ENCODE measurements at regions not wholly inside any gene's neighbourhood (a gene's known extent, or its start where the extent isn't known, plus 50 kb on each side); places are given as distances from the start of the nearest gene placed in this dataset.

- Histone ChIP-seq H3K4me3 (ENCODE audit: low read length) (no peak overlapping the region), H3K4me1 (ENCODE audit: insufficient read depth, low read length) (no peaks in the 10 kb centered on the region), H3K27me3 (ENCODE audit: insufficient read depth, low read length) (no peaks in the 10 kb centered on the region), H3K9ac (ENCODE audit: low read depth, low read length) (no peak overlapping the region), H3K27ac (ENCODE audit: low read depth, low read length) (no peak overlapping the region), H3K36me3 (ENCODE audit: insufficient read depth, low read length) (no peaks in the 10 kb centered on the region), H3K9me3 (ENCODE audit: insufficient read depth, low read depth, low read length) (peaks cover 10% of the 10 kb centered on the region; the same call in 1 of the 2 replicates)
- WGBS: 93% methylated on average over 3 of the region's 3 CpGs
These were observed 205.9 kb upstream of the IL12B start for GRCh38 chr5:159536166-159536565.

GRCh38 chr5:159536646-159537045 is 206.4 kb upstream of the IL12B start:
- peaks cover 10% of the 10 kb centered on the region; the same call in 1 of the 2 replicates for H3K9me3 ChIP-seq (ENCODE audit: insufficient read depth, low read depth, low read length)
- 94% methylated on average over 8 of the region's 8 CpGs for WGBS
- no peak overlapping the region for H3K27ac ChIP-seq (ENCODE audit: low read depth, low read length)
- no peaks in the 10 kb centered on the region for H3K27me3 ChIP-seq (ENCODE audit: insufficient read depth, low read length)
- H3K4me3 ChIP-seq (ENCODE audit: low read length): no peak overlapping the region
- H3K4me1 ChIP-seq (ENCODE audit: insufficient read depth, low read length): no peaks in the 10 kb centered on the region
- no peaks in the 10 kb centered on the region for H3K36me3 ChIP-seq (ENCODE audit: insufficient read depth, low read length)
- no peak overlapping the region for H3K9ac ChIP-seq (ENCODE audit: low read depth, low read length)

- Histone ChIP-seq H3K9me3 (ENCODE audit: insufficient read depth, low read depth, low read length) (no peaks in the 10 kb centered on the region), H3K27ac (ENCODE audit: low read depth, low read length) (no peak overlapping the region), H3K27me3 (ENCODE audit: insufficient read depth, low read length) (no peaks in the 10 kb centered on the region), H3K4me1 (ENCODE audit: insufficient read depth, low read length) (no peaks in the 10 kb centered on the region), H3K4me3 (ENCODE audit: low read length) (no peak overlapping the region), H3K9ac (ENCODE audit: low read depth, low read length) (no peak overlapping the region), H3K36me3 (ENCODE audit: insufficient read depth, low read length) (no peaks in the 10 kb centered on the region)
- WGBS: 96% methylated on average over 4 of the region's 4 CpGs
These were observed 209.4 kb upstream of the IL12B start for GRCh38 chr5:159539678-159540077.

GRCh38 chr5:159543326-159543725 is 213.0 kb upstream of the IL12B start:
- Histone ChIP-seq H3K4me3 (ENCODE audit: low read length) (no peak overlapping the region), H3K9me3 (ENCODE audit: insufficient read depth, low read depth, low read length) (no peaks in the 10 kb centered on the region), H3K4me1 (ENCODE audit: insufficient read depth, low read length) (no peaks in the 10 kb centered on the region), H3K27me3 (ENCODE audit: insufficient read depth, low read length) (no peaks in the 10 kb centered on the region), H3K27ac (ENCODE audit: low read depth, low read length) (no peak overlapping the region), H3K36me3 (ENCODE audit: insufficient read depth, low read length) (no peaks in the 10 kb centered on the region), H3K9ac (ENCODE audit: low read depth, low read length) (no peak overlapping the region)
- WGBS: 100% methylated on average over 1 of the region's 1 CpG

GRCh38 chr5:159545156-159545555 is 214.9 kb upstream of the IL12B start:
- no peaks in the 10 kb centered on the region for H3K4me1 ChIP-seq (ENCODE audit: insufficient read depth, low read length)
- H3K27ac ChIP-seq (ENCODE audit: low read depth, low read length): no peak overlapping the region
- no peak overlapping the region for H3K4me3 ChIP-seq (ENCODE audit: low read length)
- H3K9ac ChIP-seq (ENCODE audit: low read depth, low read length): no peak overlapping the region
- no peaks in the 10 kb centered on the region for H3K27me3 ChIP-seq (ENCODE audit: insufficient read depth, low read length)
- no peaks in the 10 kb centered on the region for H3K9me3 ChIP-seq (ENCODE audit: insufficient read depth, low read depth, low read length)
- WGBS: 97% methylated on average over 1 of the region's 1 CpG
- no peaks in the 10 kb centered on the region for H3K36me3 ChIP-seq (ENCODE audit: insufficient read depth, low read length)

- 98% methylated on average over 2 of the region's 3 CpGs for WGBS
- no peaks in the 10 kb centered on the region for H3K4me1 ChIP-seq (ENCODE audit: insufficient read depth, low read length)
- H3K27me3 ChIP-seq (ENCODE audit: insufficient read depth, low read length): no peaks in the 10 kb centered on the region
- no peaks in the 10 kb centered on the region for H3K36me3 ChIP-seq (ENCODE audit: insufficient read depth, low read length)
- no peak overlapping the region for H3K27ac ChIP-seq (ENCODE audit: low read depth, low read length)
- no peak overlapping the region for H3K4me3 ChIP-seq (ENCODE audit: low read length)
- H3K9ac ChIP-seq (ENCODE audit: low read depth, low read length): no peak overlapping the region
- peaks cover 6% of the 10 kb centered on the region; the same call in 1 of the 2 replicates for H3K9me3 ChIP-seq (ENCODE audit: insufficient read depth, low read depth, low read length)
These were observed 217.3 kb upstream of the IL12B start for GRCh38 chr5:159547466-159548195.

GRCh38 chr5:159548517-159548916 is 218.2 kb upstream of the IL12B start:
- Histone ChIP-seq H3K36me3 (ENCODE audit: insufficient read depth, low read length) (no peaks in the 10 kb centered on the region), H3K27me3 (ENCODE audit: insufficient read depth, low read length) (no peaks in the 10 kb centered on the region), H3K4me3 (ENCODE audit: low read length) (no peak overlapping the region), H3K9ac (ENCODE audit: low read depth, low read length) (no peak overlapping the region), H3K27ac (ENCODE audit: low read depth, low read length) (no peak overlapping the region), H3K9me3 (ENCODE audit: insufficient read depth, low read depth, low read length) (peaks cover 6% of the 10 kb centered on the region; the same call in 1 of the 2 replicates), H3K4me1 (ENCODE audit: insufficient read depth, low read length) (no peaks in the 10 kb centered on the region)
- WGBS: 84% methylated on average over 3 of the region's 3 CpGs

GRCh38 chr5:159549046-159549445 is 218.8 kb upstream of the IL12B start:
- WGBS: 78% methylated on average over 1 of the region's 1 CpG

GRCh38 chr5:159550951-159551350 is 220.7 kb upstream of the IL12B start:
- peaks cover 6% of the 10 kb centered on the region; the same call in 1 of the 2 replicates for H3K9me3 ChIP-seq (ENCODE audit: insufficient read depth, low read depth, low read length)
- H3K4me3 ChIP-seq (ENCODE audit: low read length): no peak overlapping the region
- no peak overlapping the region for H3K9ac ChIP-seq (ENCODE audit: low read depth, low read length)
- no peaks in the 10 kb centered on the region for H3K27me3 ChIP-seq (ENCODE audit: insufficient read depth, low read length)
- 86% methylated on average over 1 of the region's 1 CpG for WGBS
- no peaks in the 10 kb centered on the region for H3K36me3 ChIP-seq (ENCODE audit: insufficient read depth, low read length)
- H3K27ac ChIP-seq (ENCODE audit: low read depth, low read length): no peak overlapping the region
- no peaks in the 10 kb centered on the region for H3K4me1 ChIP-seq (ENCODE audit: insufficient read depth, low read length)

More at GRCh38 chr5:159549046-159549445, 218.8 kb upstream of the IL12B start:
- H3K4me1 ChIP-seq (ENCODE audit: insufficient read depth, low read length): no peaks in the 10 kb centered on the region
- peaks cover 6% of the 10 kb centered on the region; the same call in 1 of the 2 replicates for H3K9me3 ChIP-seq (ENCODE audit: insufficient read depth, low read depth, low read length)
- H3K9ac ChIP-seq (ENCODE audit: low read depth, low read length): no peak overlapping the region
- no peaks in the 10 kb centered on the region for H3K36me3 ChIP-seq (ENCODE audit: insufficient read depth, low read length)
- no peak overlapping the region for H3K4me3 ChIP-seq (ENCODE audit: low read length)
- H3K27me3 ChIP-seq (ENCODE audit: insufficient read depth, low read length): no peaks in the 10 kb centered on the region
- H3K27ac ChIP-seq (ENCODE audit: low read depth, low read length): no peak overlapping the region

- H3K9ac ChIP-seq (ENCODE audit: low read depth, low read length): no peak overlapping the region
- H3K36me3 ChIP-seq (ENCODE audit: insufficient read depth, low read length): no peaks in the 10 kb centered on the region
- H3K4me3 ChIP-seq (ENCODE audit: low read length): no peak overlapping the region
- H3K27me3 ChIP-seq (ENCODE audit: insufficient read depth, low read length): no peaks in the 10 kb centered on the region
- no peak overlapping the region for H3K27ac ChIP-seq (ENCODE audit: low read depth, low read length)
- 89% methylated on average over 3 of the region's 3 CpGs for WGBS
- H3K4me1 ChIP-seq (ENCODE audit: insufficient read depth, low read length): no peaks in the 10 kb centered on the region
- H3K9me3 ChIP-seq (ENCODE audit: insufficient read depth, low read depth, low read length): peaks cover 6% of the 10 kb centered on the region; the same call in 1 of the 2 replicates
These were observed 222.5 kb upstream of the IL12B start for GRCh38 chr5:159552751-159553150.

- 94% methylated on average over 2 of the region's 2 CpGs for WGBS
- Histone ChIP-seq H3K36me3 (ENCODE audit: insufficient read depth, low read length) (no peaks in the 10 kb centered on the region), H3K4me3 (ENCODE audit: low read length) (no peak overlapping the region), H3K4me1 (ENCODE audit: insufficient read depth, low read length) (no peaks in the 10 kb centered on the region), H3K9me3 (ENCODE audit: insufficient read depth, low read depth, low read length) (peaks cover 6% of the 10 kb centered on the region; the same call in 1 of the 2 replicates), H3K9ac (ENCODE audit: low read depth, low read length) (no peak overlapping the region), H3K27me3 (ENCODE audit: insufficient read depth, low read length) (no peaks in the 10 kb centered on the region), H3K27ac (ENCODE audit: low read depth, low read length) (no peak overlapping the region)
These were observed 223.5 kb upstream of the IL12B start for GRCh38 chr5:159553792-159554191.
